ENCODE measurements at regions not wholly inside any gene's neighbourhood (a gene's known extent, or its start where the extent isn't known, plus 50 kb on each side); places are given as distances from the start of the nearest gene placed in this dataset.

DNA sequence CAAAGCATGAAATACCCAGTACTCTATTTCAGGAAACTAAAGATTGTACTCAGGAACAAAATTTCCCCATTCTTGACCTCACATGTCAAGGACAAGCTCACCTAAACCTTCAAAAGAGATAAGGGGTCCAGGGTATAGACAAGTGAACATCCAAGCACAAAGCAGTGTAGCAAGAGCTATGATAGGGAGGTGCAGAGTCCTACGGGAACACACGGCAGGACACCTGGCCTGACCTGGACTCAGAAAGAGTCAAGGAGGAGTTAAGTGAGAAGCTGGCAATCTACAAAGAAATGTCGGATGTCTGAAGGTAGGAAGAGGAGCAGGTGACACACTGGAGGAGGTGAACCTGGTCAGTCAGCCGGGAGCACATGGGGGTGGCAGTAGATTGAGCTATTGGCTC is 67.1 kb upstream of the LDLRAD3 start:
- no peak for TF ChIP-seq ELF4 (IDR thresholded peaks at IDR 0.05)
- no peak for TF ChIP-seq BHLHE40 (IDR thresholded peaks at IDR 0.05; ENCODE audit: borderline replicate concordance)
- no peak for TF ChIP-seq ZNF384 (IDR thresholded peaks at IDR 0.05)
- no peak for TF ChIP-seq SP1 (IDR thresholded peaks at IDR 0.05)
- no peak for TF ChIP-seq L3MBTL2 (conservative IDR thresholded peaks at IDR 0.05)

All from HEK293T (cell line).